HEK293T (cell line): ENCODE measurements at regions not wholly inside any gene's neighbourhood (a gene's known extent, or its start where the extent isn't known, plus 50 kb on each side); places are given as distances from the start of the nearest gene placed in this dataset.

Experiments used
- CTCF ChIA-PET: fragments of 350-600 bp; formaldehyde crosslinking; extraction: SDS; loops from one replicate; lab custom pipeline; 2021; ENCODE audit warnings: antibody characterized with exemption, inconsistent platforms; lab: Yijun Ruan, JAX
- POLR2A ChIA-PET: fragments of 350-600 bp; formaldehyde crosslinking; extraction: SDS; loops from one replicate; lab custom pipeline; 2020; ENCODE audit warnings: antibody characterized with exemption, inconsistent platforms; lab: Yijun Ruan, JAX
- DNase-seq: peaks from one replicate; pipeline ENCODE4 v3.0.0; 2012; ENCODE audit warnings: mixed read lengths; ENCODE audit errors: extremely low spot score
- ARNT ChIP-seq: fragments of 450-650 bp; IDR thresholded peaks from 2 replicates; pipeline ENCODE4 v1.6.1; 2017; ENCODE audit warnings: mild to moderate bottlenecking
- BHLHE40 ChIP-seq: fragments of 450-650 bp; IDR thresholded peaks from 2 replicates; pipeline ENCODE4 v1.6.1; 2016; ENCODE audit warnings: mild to moderate bottlenecking, moderate library complexity, borderline replicate concordance
- CTBP1 ChIP-seq: fragments of 450-650 bp; IDR thresholded peaks from 2 replicates; pipeline ENCODE4 v1.6.1; 2016; ENCODE audit warnings: borderline replicate concordance
- ELF4 ChIP-seq: fragments of 450-650 bp; IDR thresholded peaks from 2 replicates; pipeline ENCODE4 v1.6.1; 2017; ENCODE audit warnings: antibody characterized with exemption
- FOXA1 ChIP-seq: fragments of 450-650 bp; IDR thresholded peaks from 2 replicates; pipeline ENCODE4 v1.6.1; 2016; ENCODE audit warnings: mild to moderate bottlenecking
- FOXK2 ChIP-seq: fragments of 450-650 bp; IDR thresholded peaks from 2 replicates; pipeline ENCODE4 v1.6.1; 2016; ENCODE audit warnings: mild to moderate bottlenecking
- FOXM1 ChIP-seq: fragments of 450-650 bp; IDR thresholded peaks from 2 replicates; pipeline ENCODE4 v1.6.1; 2017; ENCODE audit warnings: mild to moderate bottlenecking, borderline replicate concordance
- HDGF ChIP-seq: fragments of 450-650 bp; IDR thresholded peaks from 2 replicates; pipeline ENCODE4 v1.6.1; 2017; ENCODE audit warnings: antibody characterized with exemption, borderline replicate concordance
- L3MBTL2 ChIP-seq: fragments of 450-650 bp; conservative IDR thresholded peaks from 2 replicates; pipeline ENCODE4 v1.6.1; 2016; ENCODE audit warnings: mild to moderate bottlenecking
- LEF1 ChIP-seq: fragments of 450-650 bp; IDR thresholded peaks from 2 replicates; pipeline ENCODE4 v1.6.1; 2017; ENCODE audit warnings: mild to moderate bottlenecking, borderline replicate concordance
- NFRKB ChIP-seq: fragments of 450-650 bp; IDR thresholded peaks from 2 replicates; pipeline ENCODE4 v1.6.1; 2016; ENCODE audit warnings: mild to moderate bottlenecking, moderate library complexity
- SP1 ChIP-seq: fragments of 450-650 bp; IDR thresholded peaks from 2 replicates; pipeline ENCODE4 v1.6.1; 2017
- SUZ12 ChIP-seq: fragments of 450-650 bp; IDR thresholded peaks from 2 replicates; pipeline ENCODE4 v1.6.1; 2016; ENCODE audit warnings: mild to moderate bottlenecking
- TARDBP ChIP-seq: fragments of 450-650 bp; IDR thresholded peaks from 2 replicates; pipeline ENCODE4 v1.6.1; 2016
- ZNF384 ChIP-seq: fragments of 450-650 bp; IDR thresholded peaks from 2 replicates; pipeline ENCODE4 v1.6.1; 2016
- TF ChIP-seq, protein P1 (sequence below): fragments of 450-650 bp; IDR thresholded peaks from 2 replicates; pipeline ENCODE4 v1.6.1; 2016

DNA sequence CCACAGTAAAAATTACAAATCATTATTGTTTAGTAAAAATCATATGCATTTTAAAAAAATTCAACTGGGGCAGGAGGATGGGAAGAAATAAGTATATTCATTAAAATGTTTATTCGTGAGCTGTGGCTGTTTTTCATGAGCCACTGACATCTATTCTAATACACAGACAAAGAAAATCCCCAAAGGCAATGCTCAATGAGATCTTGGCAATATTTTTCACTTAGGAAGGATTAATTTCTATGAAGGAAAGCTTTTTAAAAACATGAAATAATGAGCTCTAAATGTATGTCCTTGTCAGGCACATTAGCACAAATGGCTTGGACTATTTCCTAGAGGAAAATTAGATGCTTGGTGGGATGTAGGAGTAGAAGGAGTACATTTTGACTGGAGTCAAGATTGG, 262.0 kb upstream of the MMADHC start:
- POLR2A ChIA-PET = no interaction called here
- TF ChIP-seq FOXA1 = no peak
- no peak for TF ChIP-seq LEF1
- TF ChIP-seq SUZ12 = no peak
- TF ChIP-seq ELF4 = no peak
- TF ChIP-seq, protein P1, sequence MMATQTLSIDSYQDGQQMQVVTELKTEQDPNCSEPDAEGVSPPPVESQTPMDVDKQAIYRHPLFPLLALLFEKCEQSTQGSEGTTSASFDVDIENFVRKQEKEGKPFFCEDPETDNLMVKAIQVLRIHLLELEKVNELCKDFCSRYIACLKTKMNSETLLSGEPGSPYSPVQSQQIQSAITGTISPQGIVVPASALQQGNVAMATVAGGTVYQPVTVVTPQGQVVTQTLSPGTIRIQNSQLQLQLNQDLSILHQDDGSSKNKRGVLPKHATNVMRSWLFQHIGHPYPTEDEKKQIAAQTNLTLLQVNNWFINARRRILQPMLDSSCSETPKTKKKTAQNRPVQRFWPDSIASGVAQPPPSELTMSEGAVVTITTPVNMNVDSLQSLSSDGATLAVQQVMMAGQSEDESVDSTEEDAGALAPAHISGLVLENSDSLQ = no peak
- TF ChIP-seq CTBP1 = no peak
- TF ChIP-seq FOXK2 = no peak
- no peak for TF ChIP-seq BHLHE40
- TF ChIP-seq ARNT = no peak
- no peak for TF ChIP-seq NFRKB
- no peak for TF ChIP-seq ZNF384
- no peak for TF ChIP-seq L3MBTL2
- TF ChIP-seq FOXM1 = no peak
- TF ChIP-seq TARDBP = no peak
- no peak for TF ChIP-seq SP1
- TF ChIP-seq HDGF = no peak
- CTCF ChIA-PET = no interaction called here
- no peak for DNase-seq

DNA sequence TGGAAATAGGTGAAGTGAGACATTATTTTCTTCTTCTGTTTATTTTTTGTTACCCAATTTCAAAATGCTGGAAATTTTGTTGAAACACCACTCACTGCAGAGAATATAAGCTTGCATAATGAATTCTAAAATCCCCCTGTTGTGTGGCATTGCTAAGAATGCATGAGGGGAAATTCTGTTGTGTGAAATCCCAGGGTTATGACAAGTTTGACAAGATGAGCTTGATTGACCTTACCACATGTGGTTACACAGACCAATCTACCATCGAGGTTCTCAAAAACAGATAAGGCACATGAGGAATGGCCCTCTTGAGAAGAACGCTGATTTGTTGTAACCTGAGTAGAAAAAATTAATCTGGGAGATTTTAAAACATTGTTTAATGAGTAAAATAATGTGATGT, 261.6 kb upstream of the MMADHC start:
- no peak for TF ChIP-seq SP1
- ChIA-PET POLR2A (no interaction called here), CTCF (no interaction called here)
- DNase-seq = no peak

DNA sequence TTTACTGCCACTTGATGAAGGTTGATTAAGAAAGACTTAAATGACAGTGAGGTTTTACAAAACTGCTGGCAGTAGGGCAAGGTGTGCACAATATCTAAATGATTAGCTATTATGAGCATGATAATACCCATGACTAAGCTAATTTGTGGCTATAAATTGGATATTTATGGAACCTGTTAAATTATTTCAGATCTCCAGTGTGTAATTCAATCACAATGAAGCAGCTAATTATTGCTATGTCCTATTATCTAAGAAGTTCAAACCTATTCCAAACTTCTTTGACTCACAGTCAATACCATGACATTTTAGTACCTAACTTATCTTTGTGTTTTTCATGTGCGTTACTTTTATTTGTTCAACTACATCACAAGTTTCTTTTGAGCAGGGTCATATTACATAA, 253.8 kb upstream of the MMADHC start:
- ChIA-PET CTCF (no interaction called here), POLR2A (no interaction called here)
- DNase-seq = no peak
- TF ChIP-seq ELF4 = no peak
- no peak for TF ChIP-seq CTBP1
- no peak for TF ChIP-seq BHLHE40
- TF ChIP-seq FOXA1 = no peak
- TF ChIP-seq, protein P1 = no peak
- TF ChIP-seq ARNT = no peak
- no peak for TF ChIP-seq SUZ12
- TF ChIP-seq SP1 = no peak
- no peak for TF ChIP-seq ZNF384
- TF ChIP-seq TARDBP = no peak
- no peak for TF ChIP-seq LEF1
- TF ChIP-seq HDGF = no peak
- no peak for TF ChIP-seq L3MBTL2
- TF ChIP-seq FOXK2 = no peak
- TF ChIP-seq NFRKB = no peak
- no peak for TF ChIP-seq FOXM1

DNA sequence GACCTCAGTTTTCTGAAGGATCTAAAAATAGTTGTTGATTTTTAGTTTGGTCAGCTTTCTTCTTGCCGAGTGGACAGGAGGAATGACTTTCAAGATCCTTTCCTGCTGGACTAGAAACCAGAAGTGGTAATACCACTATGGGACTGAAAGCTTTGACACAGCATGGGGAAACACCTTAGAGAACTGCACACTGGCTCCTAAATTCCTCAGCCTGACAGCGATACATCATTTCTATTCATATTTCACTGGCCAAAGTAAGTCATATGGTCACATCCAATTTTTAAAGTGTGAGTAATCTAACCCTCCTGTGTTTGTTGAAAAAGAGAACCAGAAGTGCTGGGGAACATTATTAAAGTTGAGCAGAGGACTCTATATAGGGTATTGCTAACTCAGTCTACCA, 244.7 kb upstream of the MMADHC start:
- POLR2A ChIA-PET = no interaction called here
- no peak for DNase-seq
- CTCF ChIA-PET = no interaction called here
- no peak for TF ChIP-seq TARDBP
- no peak for TF ChIP-seq SUZ12
- TF ChIP-seq NFRKB = no peak
- TF ChIP-seq HDGF = no peak
- no peak for TF ChIP-seq CTBP1
- TF ChIP-seq, protein P1 = no peak
- no peak for TF ChIP-seq ZNF384

DNA sequence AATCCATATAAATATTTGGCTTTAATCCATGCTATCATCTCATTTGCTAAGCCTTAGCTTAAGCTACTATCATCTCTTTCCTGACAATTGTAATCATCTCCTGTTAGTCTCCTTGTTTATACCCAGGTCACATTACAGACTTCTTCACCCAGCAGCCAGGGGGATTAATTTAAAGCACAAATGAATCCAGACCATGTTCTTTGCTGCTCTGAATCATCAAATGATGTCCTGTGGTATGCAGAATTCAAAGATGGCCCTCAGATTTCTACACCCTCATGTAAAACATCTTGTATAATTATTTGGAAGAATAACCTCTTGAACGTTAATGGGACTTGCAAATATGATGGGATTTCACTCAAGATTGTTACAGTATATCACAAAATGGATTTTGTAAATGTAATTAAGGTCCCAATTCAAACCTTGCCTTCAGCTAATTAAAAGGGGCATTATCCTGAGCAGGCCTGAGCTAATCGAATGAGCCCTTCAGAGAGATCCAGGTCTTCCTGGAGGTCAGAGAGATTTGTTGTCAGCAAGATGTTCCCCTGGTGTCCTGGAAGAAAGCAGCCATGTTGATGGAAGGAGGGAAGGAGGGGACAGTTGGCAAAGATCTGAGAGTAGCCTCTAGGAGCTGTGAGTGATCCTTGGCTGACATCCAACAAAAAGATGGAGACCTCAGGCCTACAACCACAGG, 241.1 kb upstream of the MMADHC start:
- no peak for DNase-seq
- POLR2A ChIA-PET = no interaction called here
- CTCF ChIA-PET = no interaction called here
- TF ChIP-seq TARDBP (no peak), CTBP1 (no peak), HDGF (no peak)

DNA sequence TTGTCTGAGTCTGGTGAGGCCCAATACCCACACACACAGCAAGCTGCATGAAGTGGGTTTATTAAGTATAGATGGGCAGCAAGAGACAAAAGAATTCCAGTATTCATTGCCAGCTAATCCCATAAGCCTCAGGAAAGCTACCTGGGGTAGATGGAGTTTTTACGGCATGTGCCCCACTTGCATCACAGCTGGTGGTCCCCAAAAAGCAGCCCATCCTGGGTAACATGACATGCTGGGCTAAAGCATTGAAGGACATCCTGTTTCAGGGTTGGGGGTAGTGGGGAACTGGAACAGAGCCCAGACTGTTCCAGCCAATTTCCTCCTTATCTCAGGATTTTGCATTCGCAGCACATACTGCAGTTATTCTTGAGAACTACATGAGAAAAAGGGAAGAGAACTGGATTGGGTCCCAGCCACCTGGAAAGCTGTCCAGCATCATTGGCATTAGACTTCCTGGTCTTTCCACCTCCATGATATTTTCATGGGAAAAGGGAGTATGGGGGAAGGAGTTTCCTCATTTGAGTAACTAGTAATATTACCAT, 240.1 kb upstream of the MMADHC start:
- POLR2A ChIA-PET = no interaction called here
- CTCF ChIA-PET = no interaction called here
- TF ChIP-seq ARNT (no peak), SUZ12 (no peak), FOXM1 (no peak), NFRKB (no peak)
- no peak for DNase-seq

DNA sequence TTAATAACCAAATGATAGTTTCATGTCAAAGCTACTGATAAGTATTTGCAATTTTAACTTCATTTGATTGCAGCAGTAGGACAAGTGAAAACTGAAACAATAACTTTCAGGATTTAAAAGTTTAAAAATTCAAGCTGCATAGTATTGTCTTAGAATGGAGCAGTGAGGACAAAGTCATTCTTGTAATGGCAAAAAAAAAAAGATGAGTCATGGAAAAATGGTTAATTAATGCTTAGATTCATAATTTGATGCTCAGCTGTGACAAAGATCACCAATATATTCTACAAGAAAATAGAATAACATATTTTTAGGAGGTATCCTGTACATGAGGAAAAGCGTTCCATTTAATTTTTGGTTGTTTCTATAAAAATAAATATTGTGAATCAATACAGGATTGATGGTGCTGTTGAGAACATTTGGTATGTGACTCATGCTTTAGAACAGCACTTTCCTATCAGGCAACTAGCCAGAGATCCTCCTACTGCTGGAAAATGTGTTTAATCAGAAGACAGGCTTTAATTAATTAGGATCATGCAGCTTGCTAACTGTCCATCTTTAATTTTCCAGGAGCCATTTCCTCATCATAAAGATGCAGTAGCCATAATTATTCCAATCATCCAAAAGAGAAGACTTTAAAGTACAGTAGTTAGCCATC, 239.0 kb upstream of the MMADHC start:
- POLR2A ChIA-PET = no interaction called here
- TF ChIP-seq FOXK2 (no peak), SUZ12 (no peak), ZNF384 (no peak), HDGF (no peak), LEF1 (no peak), CTBP1 (no peak), BHLHE40 (no peak), FOXM1 (no peak), FOXA1 (no peak), TARDBP (no peak)
- TF ChIP-seq, protein P1 = no peak
- CTCF ChIA-PET = no interaction called here
- no peak for DNase-seq
